ENCODE measurements at regions not wholly inside any gene's neighbourhood (a gene's known extent, or its start where the extent isn't known, plus 50 kb on each side); places are given as distances from the start of the nearest gene placed in this dataset.

DNA sequence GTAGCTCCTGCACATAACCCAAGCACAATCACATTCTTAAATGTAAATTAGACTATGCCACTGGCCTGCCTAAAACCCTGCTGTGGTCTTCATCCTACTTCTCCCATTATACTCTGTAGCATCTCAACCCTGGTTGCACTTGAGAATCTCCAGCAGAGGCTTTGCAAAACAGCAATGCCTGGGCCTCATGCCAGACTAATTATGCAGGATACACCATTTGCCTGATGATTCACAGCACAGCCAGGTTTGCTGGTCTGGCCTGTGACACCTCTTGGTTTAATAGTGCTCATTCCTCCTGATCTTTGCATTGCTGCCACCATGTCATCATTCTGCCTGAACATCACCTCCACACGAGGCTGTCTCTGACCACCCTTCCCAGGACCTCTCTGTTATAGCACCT is 491.9 kb upstream of the TOM1L1 start (continued):
- TF ChIP-seq, protein P1, sequence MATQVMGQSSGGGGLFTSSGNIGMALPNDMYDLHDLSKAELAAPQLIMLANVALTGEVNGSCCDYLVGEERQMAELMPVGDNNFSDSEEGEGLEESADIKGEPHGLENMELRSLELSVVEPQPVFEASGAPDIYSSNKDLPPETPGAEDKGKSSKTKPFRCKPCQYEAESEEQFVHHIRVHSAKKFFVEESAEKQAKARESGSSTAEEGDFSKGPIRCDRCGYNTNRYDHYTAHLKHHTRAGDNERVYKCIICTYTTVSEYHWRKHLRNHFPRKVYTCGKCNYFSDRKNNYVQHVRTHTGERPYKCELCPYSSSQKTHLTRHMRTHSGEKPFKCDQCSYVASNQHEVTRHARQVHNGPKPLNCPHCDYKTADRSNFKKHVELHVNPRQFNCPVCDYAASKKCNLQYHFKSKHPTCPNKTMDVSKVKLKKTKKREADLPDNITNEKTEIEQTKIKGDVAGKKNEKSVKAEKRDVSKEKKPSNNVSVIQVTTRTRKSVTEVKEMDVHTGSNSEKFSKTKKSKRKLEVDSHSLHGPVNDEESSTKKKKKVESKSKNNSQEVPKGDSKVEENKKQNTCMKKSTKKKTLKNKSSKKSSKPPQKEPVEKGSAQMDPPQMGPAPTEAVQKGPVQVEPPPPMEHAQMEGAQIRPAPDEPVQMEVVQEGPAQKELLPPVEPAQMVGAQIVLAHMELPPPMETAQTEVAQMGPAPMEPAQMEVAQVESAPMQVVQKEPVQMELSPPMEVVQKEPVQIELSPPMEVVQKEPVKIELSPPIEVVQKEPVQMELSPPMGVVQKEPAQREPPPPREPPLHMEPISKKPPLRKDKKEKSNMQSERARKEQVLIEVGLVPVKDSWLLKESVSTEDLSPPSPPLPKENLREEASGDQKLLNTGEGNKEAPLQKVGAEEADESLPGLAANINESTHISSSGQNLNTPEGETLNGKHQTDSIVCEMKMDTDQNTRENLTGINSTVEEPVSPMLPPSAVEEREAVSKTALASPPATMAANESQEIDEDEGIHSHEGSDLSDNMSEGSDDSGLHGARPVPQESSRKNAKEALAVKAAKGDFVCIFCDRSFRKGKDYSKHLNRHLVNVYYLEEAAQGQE (IDR thresholded peaks at IDR 0.05; ENCODE audit: low read depth), result no peak
- TF ChIP-seq ZFX (IDR thresholded peaks at IDR 0.05), result no peak
- TF ChIP-seq SRF (IDR thresholded peaks at IDR 0.05; ENCODE audit: low read depth), result no peak

DNA sequence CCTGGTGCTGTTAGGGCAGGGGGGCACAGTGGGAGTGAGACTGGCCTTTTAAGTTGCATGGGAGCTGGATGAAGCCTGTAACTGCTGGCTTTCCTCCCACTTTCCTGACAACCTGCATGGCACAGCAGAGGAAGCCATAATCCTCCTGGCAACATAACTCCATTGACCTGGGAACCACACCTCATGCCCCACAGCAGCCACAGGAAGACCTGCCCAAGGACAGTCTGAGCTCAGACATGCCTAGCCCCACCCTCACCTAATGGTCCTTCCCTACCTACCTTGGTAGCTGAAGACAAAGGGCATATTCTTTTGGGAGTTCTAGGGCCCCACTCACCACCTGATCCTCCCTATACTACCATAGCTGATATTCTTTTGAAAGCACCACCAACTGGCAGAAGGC is 482.2 kb upstream of the TOM1L1 start:
- Histone ChIP-seq H3K4me1 (ENCODE audit: control insufficient read depth in 1 of 2, insufficient read depth in 2 of 2, low read length in 2 of 2) (no peaks in the 10 kb centered on the region), H3K36me3 (ENCODE audit: control insufficient read depth in 1 of 2, insufficient read depth in 2 of 2, low read length in 2 of 2) (no peaks in the 10 kb centered on the region), H3K9me3 (ENCODE audit: control insufficient read depth in 1 of 2, insufficient read depth in 1 of 2, low read depth in 1 of 2, low read length in 2 of 2) (peaks cover 21 to 34% of the 10 kb centered on the region in 2 experiments; a peak in 3 of 4 replicates), H2AFZ (ENCODE audit: low read depth, low read length, poor library complexity, severe bottlenecking) (no peak overlapping the region), H3K4me3 (replicated peaks in 1 of 2; ENCODE audit: low read depth in 1 of 2, low read length in 2 of 2) (no peak overlapping the region), H3K4me2 (ENCODE audit: low read length) (no peak overlapping the region), H3K9me2 (ENCODE audit: insufficient read depth) (no peaks in the 10 kb centered on the region), H3K9ac (ENCODE audit: low read length) (no peak overlapping the region), H4K20me1 (ENCODE audit: insufficient read depth) (no peaks in the 10 kb centered on the region), H3K27ac (ENCODE audit: low read depth, low read length) (no peak overlapping the region), H3K79me2 (ENCODE audit: insufficient read depth, low read length) (no peaks in the 10 kb centered on the region), H3K27me3 (ENCODE audit: insufficient read depth, low read length) (no peaks in the 10 kb centered on the region)
- POLR2A ChIA-PET, result no interaction called here
- no TSS peak for BruUV-seq (replicated peaks)
- CTCF ChIA-PET, result no interaction called here
- no peak for ATAC-seq
- DNase-seq (ENCODE audit: low read depth, low spot score), result no peak
- intact Hi-C loops (cut with micrococcal nuclease), result no loop called here
- RAD21 ChIA-PET (ENCODE audit: low non-redundant PET in 1 of 2, low total read pairs in 2 of 2, uncharacterized antibody in 2 of 2, unreplicated experiment in 2 of 2), result no interaction called here
- TF ChIP-seq ZBTB33 (IDR thresholded peaks at IDR 0.05; ENCODE audit: extremely low read depth, insufficient replicate concordance, low read length) (no peak), CEBPB (IDR thresholded peaks at IDR 0.05; ENCODE audit: low read depth) (no peak), POLR2A (IDR thresholded peaks at IDR 0.05; ENCODE audit: borderline replicate concordance, extremely low read depth, insufficient read depth, insufficient read length) (no peak), MAX (IDR thresholded peaks at IDR 0.05) (no peak), EZH2phosphoT487 (IDR thresholded peaks at IDR 0.05; ENCODE audit: borderline replicate concordance) (no peak), POLR2AphosphoS5 (IDR thresholded peaks at IDR 0.05; ENCODE audit: low read depth, low read length) (no peak), CBX3 (IDR thresholded peaks at IDR 0.05; ENCODE audit: low read depth) (no peak), SIN3A (IDR thresholded peaks at IDR 0.05; ENCODE audit: low read depth) (no peak), TCF7L2 (IDR thresholded peaks at IDR 0.05; ENCODE audit: borderline replicate concordance, extremely low read depth, insufficient read depth, insufficient read length) (no peak), SP1 (IDR thresholded peaks at IDR 0.05; ENCODE audit: low read depth) (no peak), SRF (IDR thresholded peaks at IDR 0.05; ENCODE audit: low read depth) (no peak), ZFX (IDR thresholded peaks at IDR 0.05) (no peak), YY1 (IDR thresholded peaks at IDR 0.05; ENCODE audit: extremely low read depth, insufficient replicate concordance, low read depth, low read length) (no peak), ZNF274 (IDR thresholded peaks at IDR 0.05; ENCODE audit: low read depth, low read length) (no peak), ATF3 (IDR thresholded peaks at IDR 0.05) (no peak)
- TF ChIP-seq, protein P1 (IDR thresholded peaks at IDR 0.05; ENCODE audit: low read depth), result no peak
